Activated T-cell treated with anti-CD3 and anti-CD28 coated beads, Interleukin-2, amount 50 U/mL, for 24 hours (primary cell): ENCODE measurements at regions not wholly inside any gene's neighbourhood (a gene's known extent, or its start where the extent isn't known, plus 50 kb on each side); places are given as distances from the start of the nearest gene placed in this dataset.

Source experiments
- DNase-seq: peaks from one replicate; pipeline ENCODE4 v3.0.0-alpha.2; 2020
- H3K27ac Mint-ChIP-seq: 2 replicates; pipeline ENCODE4 v1.8.0; 2020; ENCODE audit warnings: mild to moderate bottlenecking, mixed read lengths
- H3K27me3 Mint-ChIP-seq: 2 replicates; pipeline ENCODE4 v1.8.0; 2020; ENCODE audit warnings: mixed read lengths
- H3K36me3 Mint-ChIP-seq: 2 replicates; pipeline ENCODE4 v1.8.0; 2020; ENCODE audit warnings: low read depth, mixed read lengths
- H3K4me1 Mint-ChIP-seq: 2 replicates; pipeline ENCODE4 v1.8.0; 2020; ENCODE audit warnings: low read depth, mixed read lengths
- H3K4me3 Mint-ChIP-seq: 2 replicates; pipeline ENCODE4 v1.8.0; 2020; ENCODE audit warnings: mild to moderate bottlenecking, moderate library complexity, mixed read lengths
- H3K9me3 Mint-ChIP-seq: 2 replicates; pipeline ENCODE4 v1.8.0; 2020; ENCODE audit warnings: mixed read lengths

DNA sequence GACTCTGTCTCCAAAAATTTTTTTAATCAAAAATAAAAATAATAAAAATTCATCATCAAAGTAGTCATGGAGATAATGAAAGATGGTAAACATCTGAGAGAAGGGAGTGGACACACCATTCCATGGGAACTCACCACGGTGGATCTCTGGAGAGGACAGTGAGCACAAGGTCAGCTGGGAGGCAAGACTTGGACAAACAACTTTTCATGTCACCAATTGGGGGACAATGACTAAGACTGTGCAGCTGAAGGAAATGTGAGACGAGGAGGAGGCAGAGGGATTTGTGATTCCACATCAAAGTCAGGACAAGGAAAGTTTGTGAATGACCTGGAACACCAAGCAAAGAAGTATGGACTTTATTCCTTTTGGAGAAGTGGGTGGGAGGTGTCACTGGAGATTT, 121.0 kb upstream of the SH3BP4 start:
- Mint-ChIP-seq H3K27me3 (peaks cover 5% of the 10 kb centered on the region), H3K36me3 (no peaks in the 10 kb centered on the region), H3K9me3 (no peaks in the 10 kb centered on the region), H3K4me1 (no peaks in the 10 kb centered on the region), H3K27ac (no peak overlapping the region), H3K4me3 (no peak overlapping the region)
- no peak for DNase-seq

- Mint-ChIP-seq H3K36me3 (no peaks in the 10 kb centered on the region), H3K27ac (no peak overlapping the region), H3K4me1 (no peaks in the 10 kb centered on the region), H3K9me3 (no peaks in the 10 kb centered on the region), H3K27me3 (peaks cover 5% of the 10 kb centered on the region), H3K4me3 (no peak overlapping the region)
- DNase-seq, result no peak
Observed at GRCh38 chr2:234829074-234829455, 122.8 kb upstream of the SH3BP4 start.

DNA sequence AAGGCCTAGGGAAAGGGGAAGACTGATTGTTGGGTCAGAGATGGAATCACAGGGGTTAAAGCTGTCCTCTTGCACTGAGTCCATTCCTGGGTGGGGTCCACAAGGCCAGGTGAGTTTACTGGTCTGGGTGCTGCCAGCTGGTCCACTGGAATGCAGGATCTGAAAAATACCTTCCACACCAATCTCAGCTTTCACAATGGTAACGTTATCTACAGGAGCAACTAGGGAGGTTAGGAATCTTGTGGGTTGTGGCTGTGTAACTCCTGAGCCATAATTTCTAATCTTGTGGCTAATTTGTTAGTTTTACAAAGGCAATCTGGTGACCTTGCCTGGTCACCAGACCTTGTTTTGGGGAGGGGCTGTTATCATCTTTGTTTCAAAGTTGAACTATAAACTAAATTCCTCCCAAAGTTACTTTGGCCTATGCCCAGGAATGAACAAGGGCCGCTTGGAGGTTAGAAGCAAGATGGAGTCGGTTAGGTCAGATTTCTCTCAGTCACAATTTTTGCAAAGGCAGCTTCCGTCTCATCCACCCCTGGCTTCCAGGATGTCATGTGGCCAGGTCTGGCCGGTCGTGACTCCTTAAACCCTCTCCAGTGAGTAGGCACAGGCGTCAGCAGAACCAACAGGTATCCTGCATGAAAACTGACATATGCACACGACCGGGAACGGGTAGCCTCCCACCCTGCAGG, 123.3 kb upstream of the SH3BP4 start:
- H3K36me3 Mint-ChIP-seq, result no peaks in the 10 kb centered on the region
- peaks cover 5% of the 10 kb centered on the region for H3K27me3 Mint-ChIP-seq
- no peak for DNase-seq
- no peaks in the 10 kb centered on the region for H3K4me1 Mint-ChIP-seq
- H3K9me3 Mint-ChIP-seq, result no peaks in the 10 kb centered on the region
- no peak overlapping the region for H3K4me3 Mint-ChIP-seq
- no peak overlapping the region for H3K27ac Mint-ChIP-seq

- H3K4me1 Mint-ChIP-seq, result no peaks in the 10 kb centered on the region
- H3K27ac Mint-ChIP-seq, result no peak overlapping the region
- peaks cover 5% of the 10 kb centered on the region for H3K27me3 Mint-ChIP-seq
- H3K36me3 Mint-ChIP-seq, result no peaks in the 10 kb centered on the region
- H3K4me3 Mint-ChIP-seq, result no peak overlapping the region
- DNase-seq, result no peak
- no peaks in the 10 kb centered on the region for H3K9me3 Mint-ChIP-seq
Observed at GRCh38 chr2:234827096-234827860, 124.5 kb upstream of the SH3BP4 start.

DNA sequence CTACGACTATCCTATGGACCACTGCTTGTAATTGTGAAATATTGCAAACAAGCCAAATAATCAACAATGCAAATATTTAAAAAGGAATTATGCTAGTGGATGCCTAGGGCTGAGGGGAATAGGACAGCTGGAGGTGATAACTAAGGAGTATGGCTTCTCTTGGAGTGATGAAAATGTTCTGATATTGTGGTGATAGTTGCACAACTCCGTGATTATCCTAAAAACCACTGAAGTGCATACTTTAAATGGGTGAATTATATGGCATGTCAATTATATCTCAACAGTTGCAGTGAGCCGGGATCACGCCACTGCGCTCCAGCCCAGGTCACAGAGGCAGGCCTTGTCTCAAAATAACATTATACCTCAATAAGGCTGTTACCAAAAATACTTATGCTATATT, 125.1 kb upstream of the SH3BP4 start:
- Mint-ChIP-seq H3K4me3 (no peak overlapping the region), H3K27me3 (peaks cover 5% of the 10 kb centered on the region), H3K4me1 (no peaks in the 10 kb centered on the region), H3K36me3 (no peaks in the 10 kb centered on the region), H3K9me3 (no peaks in the 10 kb centered on the region), H3K27ac (no peak overlapping the region)
- no peak for DNase-seq

- H3K36me3 Mint-ChIP-seq, result no peaks in the 10 kb centered on the region
- no peaks in the 10 kb centered on the region for H3K4me1 Mint-ChIP-seq
- no peak overlapping the region for H3K4me3 Mint-ChIP-seq
- no peaks in the 10 kb centered on the region for H3K27me3 Mint-ChIP-seq
- no peaks in the 10 kb centered on the region for H3K9me3 Mint-ChIP-seq
- DNase-seq, result no peak
- no peak overlapping the region for H3K27ac Mint-ChIP-seq
Observed at GRCh38 chr2:234825616-234826015, 126.2 kb upstream of the SH3BP4 start.

DNA sequence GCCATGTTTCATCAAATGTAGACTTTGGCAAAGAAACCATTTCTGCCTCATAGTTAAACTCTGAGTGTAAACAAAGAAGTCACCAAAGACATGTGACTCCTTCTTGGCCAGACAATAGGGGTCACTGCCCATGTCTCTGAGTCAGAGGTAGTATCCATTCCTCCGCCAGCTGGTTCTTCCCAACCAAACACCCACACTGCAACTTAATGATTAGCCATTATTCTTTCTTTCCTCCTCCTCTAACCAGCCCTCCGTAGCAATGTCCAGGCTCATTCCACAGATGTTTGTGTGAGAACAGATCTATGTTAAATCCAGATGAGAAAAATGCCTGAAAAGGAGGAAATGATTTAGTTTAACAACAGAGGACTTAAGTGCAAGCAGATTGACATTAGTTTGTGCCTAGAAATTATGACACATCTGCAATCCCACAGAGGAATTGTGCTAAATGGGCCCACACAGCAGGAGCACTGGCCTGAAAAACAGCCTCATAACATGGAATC, 127.9 kb upstream of the SH3BP4 start:
- no peaks in the 10 kb centered on the region for H3K4me1 Mint-ChIP-seq
- H3K9me3 Mint-ChIP-seq, result no peaks in the 10 kb centered on the region
- no peaks in the 10 kb centered on the region for H3K36me3 Mint-ChIP-seq

GRCh38 chr2:234823196-234823876, 128.5 kb upstream of the SH3BP4 start:
- Mint-ChIP-seq H3K4me3 (no peak overlapping the region), H3K4me1 (no peaks in the 10 kb centered on the region), H3K27me3 (peaks cover 3% of the 10 kb centered on the region), H3K27ac (no peak overlapping the region), H3K9me3 (no peaks in the 10 kb centered on the region), H3K36me3 (no peaks in the 10 kb centered on the region)
- DNase-seq, result no peak

More for the DNA sequence above, 127.9 kb upstream of the SH3BP4 start:
- Mint-ChIP-seq H3K27ac (no peak overlapping the region), H3K27me3 (no peaks in the 10 kb centered on the region), H3K4me3 (no peak overlapping the region)
- no peak for DNase-seq

DNA sequence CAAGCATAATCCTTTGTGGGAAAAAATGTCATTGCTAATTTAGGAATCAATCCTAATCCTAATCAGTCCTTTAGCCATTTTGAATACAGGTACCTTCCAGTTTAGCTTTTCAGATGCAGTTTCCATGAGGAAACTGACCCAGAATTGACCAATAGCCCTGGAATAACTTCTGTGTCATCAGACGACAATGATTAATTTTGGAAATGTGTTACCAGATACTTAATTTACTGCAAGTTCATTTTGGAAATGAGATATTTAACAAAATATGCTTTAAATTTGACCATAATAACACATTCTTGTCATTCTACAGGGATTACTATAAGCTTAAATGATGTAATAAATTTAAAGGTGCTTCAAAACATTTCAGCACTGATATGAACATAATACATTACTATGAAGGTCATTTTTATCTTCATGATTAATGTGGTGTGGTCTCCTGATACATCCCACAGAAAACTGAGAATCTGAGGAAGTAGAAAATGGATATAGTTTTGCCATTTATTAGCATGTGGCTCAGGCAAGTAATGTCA, 129.8 kb upstream of the SH3BP4 start:
- no peak overlapping the region for H3K27ac Mint-ChIP-seq
- H3K9me3 Mint-ChIP-seq, result no peaks in the 10 kb centered on the region
- H3K4me3 Mint-ChIP-seq, result no peak overlapping the region
- no peaks in the 10 kb centered on the region for H3K36me3 Mint-ChIP-seq
- H3K27me3 Mint-ChIP-seq, result peaks cover 7% of the 10 kb centered on the region
- H3K4me1 Mint-ChIP-seq, result no peaks in the 10 kb centered on the region
- DNase-seq, result no peak

DNA sequence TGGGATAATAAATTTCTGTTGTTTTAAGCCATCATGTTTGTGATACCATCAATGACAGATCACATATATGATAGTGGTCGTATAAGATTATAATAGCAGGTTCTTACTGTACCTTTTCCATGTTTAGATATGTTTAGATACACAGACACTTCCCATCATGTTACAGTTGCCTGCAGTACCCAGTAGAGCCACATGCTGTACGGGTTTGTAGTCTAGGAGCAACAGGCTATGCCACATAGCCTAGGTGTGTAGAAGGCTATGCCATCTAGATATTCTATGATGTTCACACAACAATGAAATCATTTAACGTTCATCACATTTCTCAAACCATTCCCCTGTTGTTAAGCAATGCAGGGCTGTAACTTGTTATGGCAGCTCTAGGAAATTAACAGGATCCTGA, 132.9 kb upstream of the SH3BP4 start:
- Mint-ChIP-seq H3K36me3 (no peaks in the 10 kb centered on the region), H3K4me1 (no peaks in the 10 kb centered on the region), H3K9me3 (no peaks in the 10 kb centered on the region), H3K27ac (no peak overlapping the region), H3K4me3 (no peak overlapping the region), H3K27me3 (peaks cover 24% of the 10 kb centered on the region)
- DNase-seq, result no peak

GRCh38 chr2:234816491-234816890, 135.3 kb upstream of the SH3BP4 start:
- H3K9me3 Mint-ChIP-seq, result no peaks in the 10 kb centered on the region
- H3K36me3 Mint-ChIP-seq, result no peaks in the 10 kb centered on the region
- H3K4me1 Mint-ChIP-seq, result no peaks in the 10 kb centered on the region
- H3K27me3 Mint-ChIP-seq, result peaks cover 40% of the 10 kb centered on the region
- H3K27ac Mint-ChIP-seq, result no peak overlapping the region
- no peak for DNase-seq
- no peak overlapping the region for H3K4me3 Mint-ChIP-seq

GRCh38 chr2:234816056-234816455, 135.8 kb upstream of the SH3BP4 start:
- no peaks in the 10 kb centered on the region for H3K9me3 Mint-ChIP-seq
- H3K36me3 Mint-ChIP-seq, result no peaks in the 10 kb centered on the region
- no peak overlapping the region for H3K4me3 Mint-ChIP-seq
- H3K27ac Mint-ChIP-seq, result no peak overlapping the region
- H3K27me3 Mint-ChIP-seq, result peaks cover 45% of the 10 kb centered on the region
- DNase-seq, result no peak
- H3K4me1 Mint-ChIP-seq, result no peaks in the 10 kb centered on the region

GRCh38 chr2:234814374-234814773, 137.4 kb upstream of the SH3BP4 start:
- DNase-seq, result no peak
- Mint-ChIP-seq H3K27ac (no peak overlapping the region), H3K4me1 (no peaks in the 10 kb centered on the region), H3K4me3 (no peak overlapping the region), H3K9me3 (no peaks in the 10 kb centered on the region), H3K27me3 (peaks cover 52% of the 10 kb centered on the region), H3K36me3 (no peaks in the 10 kb centered on the region)

DNA sequence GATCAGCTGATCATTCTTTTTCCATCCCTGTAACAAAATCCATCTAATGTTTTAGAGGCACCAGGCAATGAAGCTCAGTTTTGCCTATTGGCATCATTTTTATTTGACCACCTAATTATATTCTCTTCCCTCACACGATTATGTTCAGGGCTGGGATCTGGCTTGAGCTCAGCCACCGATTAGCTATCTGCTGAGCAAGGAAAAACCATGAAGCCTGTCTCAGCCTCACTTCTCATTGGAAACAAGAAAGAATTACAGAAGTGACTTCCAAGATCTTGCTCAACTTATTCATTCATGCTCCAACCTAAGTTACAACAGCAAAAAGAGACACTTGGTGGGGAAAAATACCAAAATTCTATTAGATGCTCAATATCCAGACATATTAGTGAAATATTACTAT, 139.0 kb upstream of the SH3BP4 start:
- Mint-ChIP-seq H3K4me1 (no peaks in the 10 kb centered on the region), H3K9me3 (no peaks in the 10 kb centered on the region), H3K27me3 (peaks cover 50% of the 10 kb centered on the region), H3K4me3 (no peak overlapping the region), H3K27ac (no peak overlapping the region), H3K36me3 (no peaks in the 10 kb centered on the region)
- DNase-seq, result no peak

DNA sequence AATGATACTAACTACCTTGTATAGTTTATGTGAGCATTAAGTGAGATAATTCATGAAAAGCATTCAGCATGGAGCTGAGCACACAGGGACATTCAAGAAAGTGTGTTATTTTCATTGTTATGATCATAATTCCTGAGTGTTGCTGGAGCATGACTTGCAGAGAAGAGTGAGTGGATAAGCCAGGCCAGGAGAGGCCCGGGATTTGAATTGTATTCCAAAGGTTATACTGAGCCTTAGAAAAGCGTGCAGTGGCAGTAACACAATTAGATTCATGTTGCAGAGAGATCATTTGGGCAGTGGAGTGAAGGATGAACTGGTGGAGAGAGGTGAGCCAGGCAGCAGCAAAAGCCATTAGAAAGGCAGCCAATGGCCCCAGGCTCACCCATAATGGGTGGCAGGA, 142.9 kb upstream of the SH3BP4 start:
- Mint-ChIP-seq H3K4me1 (no peaks in the 10 kb centered on the region), H3K9me3 (no peaks in the 10 kb centered on the region), H3K36me3 (no peaks in the 10 kb centered on the region), H3K27me3 (peaks cover 37% of the 10 kb centered on the region), H3K4me3 (no peak overlapping the region), H3K27ac (no peak overlapping the region)
- DNase-seq, result no peak
